ACC112 (cell line): ENCODE measurements at regions not wholly inside any gene's neighbourhood (a gene's known extent, or its start where the extent isn't known, plus 50 kb on each side); places are given as distances from the start of the nearest gene placed in this dataset.

ENCODE experiments used
- H2AFZ ChIP-seq: fragments of 200-600 bp; sonication (generic); one replicate; pipeline ENCODE4 v1.6.0; 2017; ENCODE audit warnings: antibody characterized with exemption, low read length; ENCODE audit not compliant: unreplicated experiment
- H3K27ac ChIP-seq: fragments of 200-600 bp; sonication (generic); 2 replicates; pipeline ENCODE4 v1.5.1; 2014; ENCODE audit warnings: low read depth, mild to moderate bottlenecking, antibody characterized with exemption, low read length, moderate library complexity
- H3K27me3 ChIP-seq: fragments of 200-600 bp; sonication (generic); 2 replicates; pipeline ENCODE4 v1.6.1; 2014; ENCODE audit warnings: mild to moderate bottlenecking, antibody characterized with exemption, low read length, moderate library complexity, mixed read lengths; ENCODE audit not compliant: insufficient read depth
- H3K36me3 ChIP-seq: fragments of 200-600 bp; sonication (generic); 2 replicates; pipeline ENCODE4 v1.6.1; 2016; ENCODE audit warnings: mild to moderate bottlenecking, antibody characterized with exemption, low read length, moderate library complexity, mixed read lengths; ENCODE audit not compliant: insufficient read depth
- H3K4me1 ChIP-seq: fragments of 200-600 bp; sonication (generic); one replicate; pipeline ENCODE4 v1.6.1; 2016; ENCODE audit warnings: low read length, mixed read lengths; ENCODE audit not compliant: insufficient read depth, unreplicated experiment, control insufficient read depth
- H3K4me3 ChIP-seq: fragments of 200-600 bp; sonication (generic); 2 replicates; pipeline ENCODE4 v1.5.1; 2014; ENCODE audit warnings: mild to moderate bottlenecking, low read depth, low read length
- H3K79me2 ChIP-seq: fragments of 200-600 bp; sonication (generic); one replicate; pipeline ENCODE4 v1.6.0; 2016; ENCODE audit warnings: low read length; ENCODE audit not compliant: control insufficient read depth, unreplicated experiment, insufficient read depth

DNA sequence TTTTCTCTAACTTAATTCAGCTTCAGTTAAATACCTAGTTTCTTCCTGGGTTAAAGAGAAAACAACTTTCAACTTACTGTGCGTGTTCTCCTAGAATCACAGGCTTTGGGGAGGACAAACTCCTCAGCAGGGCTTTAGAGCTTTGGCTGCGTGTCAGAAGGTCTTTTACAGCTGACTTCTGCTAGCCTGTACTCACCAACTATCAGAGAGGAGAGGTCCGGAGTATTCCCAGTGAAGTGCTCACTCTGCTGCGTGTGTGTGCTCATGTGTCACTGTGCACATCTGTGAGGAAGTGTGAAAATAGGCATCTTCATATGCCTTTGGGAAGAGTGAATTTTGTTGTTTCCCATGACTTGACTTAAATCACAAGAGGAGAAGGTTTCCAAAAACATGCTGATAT lies 423.2 kb upstream of the SGCD start:
- Histone ChIP-seq H3K4me3 (no peak overlapping the region), H2AFZ (no peak overlapping the region), H3K27me3 (no peaks in the 10 kb centered on the region), H3K4me1 (no peaks in the 10 kb centered on the region), H3K27ac (no peak overlapping the region), H3K79me2 (no peaks in the 10 kb centered on the region), H3K36me3 (no peaks in the 10 kb centered on the region)

DNA sequence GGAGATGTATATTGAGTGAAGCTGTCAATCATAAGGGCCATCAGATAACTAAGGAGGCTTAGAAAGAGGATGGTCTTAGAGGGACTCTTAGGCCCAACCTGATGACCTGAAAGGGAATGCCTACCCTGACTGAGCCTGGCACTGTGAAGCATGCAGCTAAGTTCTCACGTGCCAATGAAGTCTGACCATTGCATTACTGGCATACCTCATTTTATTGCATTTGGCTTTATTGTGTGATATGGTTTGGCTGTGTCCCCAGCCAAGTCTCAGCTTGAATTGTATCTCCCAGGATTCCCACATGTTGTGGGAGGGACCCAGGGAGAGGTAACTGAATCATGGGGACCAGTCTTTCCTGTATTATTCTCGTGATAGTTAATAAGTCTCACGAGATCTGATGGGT lies 421.6 kb upstream of the SGCD start:
- Histone ChIP-seq H3K4me1 (no peaks in the 10 kb centered on the region), H3K27me3 (no peaks in the 10 kb centered on the region), H2AFZ (no peak overlapping the region), H3K36me3 (no peaks in the 10 kb centered on the region), H3K4me3 (no peak overlapping the region), H3K79me2 (no peaks in the 10 kb centered on the region), H3K27ac (no peak overlapping the region)

DNA sequence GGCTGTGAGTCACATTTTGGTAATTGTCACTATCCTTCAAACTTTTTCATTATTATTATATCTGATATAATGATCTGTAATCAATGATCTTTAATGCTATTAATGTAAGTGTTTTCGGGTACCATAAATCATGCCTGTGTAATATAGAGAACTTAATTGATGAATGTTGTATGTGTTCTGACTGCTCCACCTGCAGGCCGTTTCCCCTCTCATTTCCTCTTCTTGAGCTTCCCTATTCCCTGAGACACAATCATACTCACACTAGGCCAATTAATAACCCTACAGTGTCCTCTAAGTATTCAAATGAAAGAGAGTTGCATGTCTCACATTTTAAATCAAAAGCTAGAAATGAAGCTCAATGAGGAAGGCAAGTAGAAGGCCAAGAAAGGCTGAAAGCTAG lies 420.9 kb upstream of the SGCD start:
- Histone ChIP-seq H3K4me3 (no peak overlapping the region), H3K27ac (no peak overlapping the region), H3K36me3 (no peaks in the 10 kb centered on the region), H3K4me1 (no peaks in the 10 kb centered on the region), H3K79me2 (no peaks in the 10 kb centered on the region), H2AFZ (no peak overlapping the region), H3K27me3 (no peaks in the 10 kb centered on the region)

- no peak overlapping the region for H3K27ac ChIP-seq
Measured at GRCh38 chr5:155908543-155908942, 418.4 kb upstream of the SGCD start.

DNA sequence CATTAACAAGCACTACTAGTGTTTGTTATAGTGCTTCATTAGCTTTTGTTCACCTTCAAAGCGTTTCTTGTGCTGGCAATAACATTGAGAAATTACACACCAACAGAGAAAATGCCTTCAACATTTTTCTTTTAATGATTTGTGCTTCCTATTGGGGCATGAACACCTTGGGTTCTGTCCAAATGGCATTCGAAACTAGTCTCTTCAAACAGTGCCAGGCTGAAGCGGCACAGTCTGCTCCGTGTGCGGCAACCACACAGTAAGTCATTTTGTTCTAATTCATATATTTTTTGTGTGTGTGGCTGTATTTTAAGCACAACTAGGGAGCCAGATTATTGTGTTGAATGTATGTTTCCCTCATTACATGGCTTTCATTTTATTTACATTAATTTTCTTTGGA lies 414.7 kb upstream of the SGCD start:
- Histone ChIP-seq H3K4me3 (no peak overlapping the region), H3K36me3 (no peaks in the 10 kb centered on the region), H2AFZ (no peak overlapping the region), H3K4me1 (no peaks in the 10 kb centered on the region), H3K27me3 (no peaks in the 10 kb centered on the region), H3K79me2 (no peaks in the 10 kb centered on the region), H3K27ac (no peak overlapping the region)

More at GRCh38 chr5:155908543-155908942, 418.4 kb upstream of the SGCD start:
- Histone ChIP-seq H3K36me3 (no peaks in the 10 kb centered on the region), H2AFZ (no peak overlapping the region), H3K79me2 (no peaks in the 10 kb centered on the region), H3K4me1 (no peaks in the 10 kb centered on the region), H3K27me3 (no peaks in the 10 kb centered on the region), H3K4me3 (no peak overlapping the region)

- Histone ChIP-seq H3K36me3 (no peaks in the 10 kb centered on the region), H3K79me2 (no peaks in the 10 kb centered on the region), H3K4me3 (no peak overlapping the region), H3K27ac (no peak overlapping the region), H3K27me3 (no peaks in the 10 kb centered on the region), H2AFZ (no peak overlapping the region), H3K4me1 (no peaks in the 10 kb centered on the region)
Measured at GRCh38 chr5:155914766-155915165, 412.2 kb upstream of the SGCD start.

- Histone ChIP-seq H3K79me2 (no peaks in the 10 kb centered on the region), H3K27ac (no peak overlapping the region), H3K4me3 (no peak overlapping the region), H3K27me3 (no peaks in the 10 kb centered on the region), H3K36me3 (no peaks in the 10 kb centered on the region), H3K4me1 (no peaks in the 10 kb centered on the region), H2AFZ (no peak overlapping the region)
Measured at GRCh38 chr5:155915601-155916000, 411.4 kb upstream of the SGCD start.

GRCh38 chr5:155919126-155919525 lies 407.8 kb upstream of the SGCD start:
- no peak overlapping the region for H2AFZ ChIP-seq
- H3K27me3 ChIP-seq = no peaks in the 10 kb centered on the region
- no peaks in the 10 kb centered on the region for H3K79me2 ChIP-seq
- H3K36me3 ChIP-seq = no peaks in the 10 kb centered on the region
- no peak overlapping the region for H3K4me3 ChIP-seq
- H3K4me1 ChIP-seq = no peaks in the 10 kb centered on the region
- no peak overlapping the region for H3K27ac ChIP-seq

DNA sequence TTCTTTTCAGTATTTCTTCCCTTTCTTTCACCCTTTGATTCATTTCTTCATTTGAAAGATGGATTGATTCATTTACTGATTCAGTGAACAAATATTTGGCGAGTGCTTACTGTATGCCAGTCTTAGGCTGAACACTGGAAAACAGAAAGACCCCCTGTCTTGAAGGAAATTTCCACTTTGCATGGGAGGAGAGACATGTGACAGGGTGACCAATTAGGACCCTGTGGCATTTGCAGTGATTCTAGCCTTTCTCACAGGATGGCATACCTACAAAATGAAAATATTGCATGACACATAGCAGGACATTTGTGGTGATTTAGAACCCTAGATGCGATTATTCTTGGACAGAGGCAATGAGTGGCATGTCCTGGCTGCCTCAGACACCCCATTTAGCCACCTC lies 407.2 kb upstream of the SGCD start:
- no peaks in the 10 kb centered on the region for H3K4me1 ChIP-seq
- no peaks in the 10 kb centered on the region for H3K27me3 ChIP-seq
- no peak overlapping the region for H3K27ac ChIP-seq
- no peak overlapping the region for H3K4me3 ChIP-seq
- no peaks in the 10 kb centered on the region for H3K36me3 ChIP-seq
- no peaks in the 10 kb centered on the region for H3K79me2 ChIP-seq
- H2AFZ ChIP-seq = no peak overlapping the region

- no peak overlapping the region for H2AFZ ChIP-seq
- no peaks in the 10 kb centered on the region for H3K79me2 ChIP-seq
- H3K36me3 ChIP-seq = no peaks in the 10 kb centered on the region
Measured at GRCh38 chr5:155921621-155922020, 405.3 kb upstream of the SGCD start.

GRCh38 chr5:155923784-155924183 lies 403.2 kb upstream of the SGCD start:
- H3K27ac ChIP-seq = no peak overlapping the region
- no peak overlapping the region for H3K4me3 ChIP-seq
- H3K36me3 ChIP-seq = no peaks in the 10 kb centered on the region
- no peaks in the 10 kb centered on the region for H3K4me1 ChIP-seq
- H3K27me3 ChIP-seq = no peaks in the 10 kb centered on the region
- H2AFZ ChIP-seq = no peak overlapping the region
- H3K79me2 ChIP-seq = no peaks in the 10 kb centered on the region

More at GRCh38 chr5:155921621-155922020, 405.3 kb upstream of the SGCD start:
- no peaks in the 10 kb centered on the region for H3K4me1 ChIP-seq
- no peak overlapping the region for H3K4me3 ChIP-seq
- no peaks in the 10 kb centered on the region for H3K27me3 ChIP-seq
- no peak overlapping the region for H3K27ac ChIP-seq
